ENCODE measurements at regions not wholly inside any gene's neighbourhood (a gene's known extent, or its start where the extent isn't known, plus 50 kb on each side); places are given as distances from the start of the nearest gene placed in this dataset.

DNA sequence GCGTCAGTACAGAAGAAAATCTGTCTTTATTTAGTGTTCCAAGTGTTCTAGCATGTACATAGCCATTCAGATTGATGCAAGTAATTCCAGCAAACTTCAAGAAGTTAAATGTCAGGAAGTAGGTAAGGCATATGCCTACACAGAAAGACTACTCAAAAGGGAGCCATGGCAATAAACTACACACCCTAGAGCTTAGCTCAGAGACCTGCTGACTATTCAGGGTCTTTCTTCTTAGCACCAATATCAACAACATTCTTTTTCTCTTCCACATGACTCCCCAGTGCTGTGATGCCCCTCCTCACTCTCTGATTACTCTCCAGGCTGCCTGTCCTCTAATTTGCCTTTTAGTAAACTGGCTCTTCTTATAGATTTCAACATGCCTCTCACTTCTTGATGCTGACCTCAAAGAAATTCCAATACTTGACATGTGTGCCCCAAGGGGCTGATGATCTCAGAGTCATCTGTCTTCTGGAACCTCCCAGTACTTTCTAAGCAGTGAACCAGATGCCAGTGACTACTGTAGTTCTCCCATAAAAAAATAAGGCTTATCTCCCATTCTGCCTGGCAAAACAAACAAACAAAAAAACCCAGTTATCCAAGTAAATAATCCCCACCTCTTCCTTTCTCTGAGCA, 909.2 kb upstream of the FANCL start:
- H3K9me3 ChIP-seq (ENCODE audit: insufficient read depth, low read length) = no peaks in the 10 kb centered on the region
- no peaks in the 10 kb centered on the region for H3K27me3 ChIP-seq (ENCODE audit: low read depth, low read length)
- no peak overlapping the region for H3K4me3 ChIP-seq (ENCODE audit: low read length)
- no peak for TF ChIP-seq EZH2phosphoT487 (IDR thresholded peaks at IDR 0.05; ENCODE audit: low read depth)
- TF ChIP-seq, protein P1, sequence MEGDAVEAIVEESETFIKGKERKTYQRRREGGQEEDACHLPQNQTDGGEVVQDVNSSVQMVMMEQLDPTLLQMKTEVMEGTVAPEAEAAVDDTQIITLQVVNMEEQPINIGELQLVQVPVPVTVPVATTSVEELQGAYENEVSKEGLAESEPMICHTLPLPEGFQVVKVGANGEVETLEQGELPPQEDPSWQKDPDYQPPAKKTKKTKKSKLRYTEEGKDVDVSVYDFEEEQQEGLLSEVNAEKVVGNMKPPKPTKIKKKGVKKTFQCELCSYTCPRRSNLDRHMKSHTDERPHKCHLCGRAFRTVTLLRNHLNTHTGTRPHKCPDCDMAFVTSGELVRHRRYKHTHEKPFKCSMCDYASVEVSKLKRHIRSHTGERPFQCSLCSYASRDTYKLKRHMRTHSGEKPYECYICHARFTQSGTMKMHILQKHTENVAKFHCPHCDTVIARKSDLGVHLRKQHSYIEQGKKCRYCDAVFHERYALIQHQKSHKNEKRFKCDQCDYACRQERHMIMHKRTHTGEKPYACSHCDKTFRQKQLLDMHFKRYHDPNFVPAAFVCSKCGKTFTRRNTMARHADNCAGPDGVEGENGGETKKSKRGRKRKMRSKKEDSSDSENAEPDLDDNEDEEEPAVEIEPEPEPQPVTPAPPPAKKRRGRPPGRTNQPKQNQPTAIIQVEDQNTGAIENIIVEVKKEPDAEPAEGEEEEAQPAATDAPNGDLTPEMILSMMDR (IDR thresholded peaks at IDR 0.05; ENCODE audit: low read depth, low read length) = no peak
- H3K36me3 ChIP-seq (replicated peaks; ENCODE audit: low read depth, low read length) = no peaks in the 10 kb centered on the region
- H3K79me2 ChIP-seq (ENCODE audit: low read length) = no peaks in the 10 kb centered on the region
- H3K4me2 ChIP-seq (ENCODE audit: low read length) = no peak overlapping the region
- H3K9ac ChIP-seq (ENCODE audit: low read length) = no peak overlapping the region
- H4K20me1 ChIP-seq (ENCODE audit: insufficient read depth, low read length) = no peaks in the 10 kb centered on the region
- H3K4me1 ChIP-seq (ENCODE audit: low read length) = no peaks in the 10 kb centered on the region
- H2AFZ ChIP-seq (ENCODE audit: low read depth, low read length) = no peak overlapping the region
- no peak overlapping the region for H3K27ac ChIP-seq (ENCODE audit: low read length)

DNA sequence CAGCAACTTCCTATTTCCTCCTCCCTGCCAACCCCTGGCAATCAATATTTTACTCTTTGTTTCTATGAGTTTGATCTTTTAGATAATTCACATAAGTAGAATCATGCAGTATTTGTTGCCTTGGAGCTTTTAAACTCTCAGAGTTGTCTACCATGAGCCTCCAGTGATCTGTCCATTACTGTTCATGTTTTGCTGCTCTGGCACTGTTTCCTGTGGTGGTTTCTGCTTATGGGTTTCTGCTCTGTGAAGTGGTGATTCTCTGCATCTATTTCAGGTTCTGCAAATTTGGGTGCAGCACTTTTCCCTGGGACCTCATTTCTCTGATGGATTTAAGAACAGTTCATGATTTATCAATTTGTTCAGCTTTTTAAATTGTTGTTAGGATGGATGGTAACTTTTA, 908.1 kb upstream of the FANCL start:
- no peak overlapping the region for H3K27ac ChIP-seq (ENCODE audit: low read length)
- no peaks in the 10 kb centered on the region for H3K79me2 ChIP-seq (ENCODE audit: low read length)
- no peaks in the 10 kb centered on the region for H4K20me1 ChIP-seq (ENCODE audit: insufficient read depth, low read length)
- no peak overlapping the region for H2AFZ ChIP-seq (ENCODE audit: low read depth, low read length)
- H3K4me3 ChIP-seq (ENCODE audit: low read length) = no peak overlapping the region
- H3K4me1 ChIP-seq (ENCODE audit: low read length) = no peaks in the 10 kb centered on the region
- TF ChIP-seq, protein P1 (IDR thresholded peaks at IDR 0.05; ENCODE audit: low read depth, low read length) = no peak
- TF ChIP-seq EZH2phosphoT487 (IDR thresholded peaks at IDR 0.05; ENCODE audit: low read depth) = no peak
- H3K9me3 ChIP-seq (ENCODE audit: insufficient read depth, low read length) = no peaks in the 10 kb centered on the region
- H3K4me2 ChIP-seq (ENCODE audit: low read length) = no peak overlapping the region
- no peaks in the 10 kb centered on the region for H3K27me3 ChIP-seq (ENCODE audit: low read depth, low read length)
- no peaks in the 10 kb centered on the region for H3K36me3 ChIP-seq (replicated peaks; ENCODE audit: low read depth, low read length)
- no peak overlapping the region for H3K9ac ChIP-seq (ENCODE audit: low read length)

DNA sequence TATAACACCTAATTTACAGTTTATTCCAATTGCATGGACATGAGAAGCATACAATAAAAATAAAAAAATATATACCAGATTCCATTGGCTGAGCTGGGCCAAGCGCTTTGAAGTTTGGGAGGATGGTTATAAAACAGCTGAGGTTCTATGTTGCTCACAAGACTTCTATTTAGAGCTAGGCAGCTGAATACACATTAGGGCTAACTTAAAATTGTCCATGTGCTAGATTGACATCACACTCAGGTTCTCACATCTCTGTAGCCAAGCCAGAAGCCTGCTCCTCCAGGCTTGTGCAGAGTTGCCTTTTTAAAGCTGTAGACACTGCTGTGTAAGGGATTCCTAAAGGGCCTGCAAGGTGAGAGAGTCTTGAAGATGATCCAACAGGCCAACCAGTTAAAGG, 871.1 kb upstream of the FANCL start:
- Histone ChIP-seq H3K9me3 (ENCODE audit: insufficient read depth, low read length) (no peaks in the 10 kb centered on the region), H3K4me2 (ENCODE audit: low read length) (no peak overlapping the region), H3K9ac (ENCODE audit: low read length) (no peak overlapping the region), H3K79me2 (ENCODE audit: low read length) (no peaks in the 10 kb centered on the region), H3K27ac (ENCODE audit: low read length) (no peak overlapping the region), H2AFZ (ENCODE audit: low read depth, low read length) (no peak overlapping the region), H3K36me3 (replicated peaks; ENCODE audit: low read depth, low read length) (no peaks in the 10 kb centered on the region), H3K4me3 (ENCODE audit: low read length) (no peak overlapping the region), H3K27me3 (ENCODE audit: low read depth, low read length) (no peaks in the 10 kb centered on the region), H4K20me1 (ENCODE audit: insufficient read depth, low read length) (no peaks in the 10 kb centered on the region), H3K4me1 (ENCODE audit: low read length) (no peaks in the 10 kb centered on the region)
- no peak for TF ChIP-seq EZH2phosphoT487 (IDR thresholded peaks at IDR 0.05; ENCODE audit: low read depth)
- TF ChIP-seq, protein P1 (IDR thresholded peaks at IDR 0.05; ENCODE audit: low read depth, low read length) = no peak

DNA sequence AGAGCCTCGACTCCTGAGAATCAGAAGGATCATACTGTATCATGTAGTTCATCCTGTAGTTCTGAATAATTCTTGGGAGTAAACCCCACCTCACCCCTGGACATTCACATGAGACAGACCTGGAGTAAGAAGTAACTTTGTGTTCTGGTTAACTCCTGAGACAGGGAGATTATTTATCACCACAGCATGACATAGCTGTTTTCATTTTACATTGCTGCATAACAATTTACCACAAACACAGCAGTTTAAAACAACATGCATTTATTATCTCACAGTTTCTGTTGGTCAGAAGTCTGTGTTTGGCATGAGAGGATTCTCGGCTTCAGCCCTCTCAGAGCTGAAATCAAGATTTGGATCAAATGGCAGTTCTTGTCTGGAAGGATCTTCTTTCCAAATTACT, 855.8 kb upstream of the FANCL start:
- H3K9ac ChIP-seq (ENCODE audit: low read length) = no peak overlapping the region
- H3K36me3 ChIP-seq (replicated peaks; ENCODE audit: low read depth, low read length) = no peaks in the 10 kb centered on the region
- H2AFZ ChIP-seq (ENCODE audit: low read depth, low read length) = no peak overlapping the region
- TF ChIP-seq, protein P1 (IDR thresholded peaks at IDR 0.05; ENCODE audit: low read depth, low read length) = no peak
- no peak for TF ChIP-seq EZH2phosphoT487 (IDR thresholded peaks at IDR 0.05; ENCODE audit: low read depth)
- H3K27ac ChIP-seq (ENCODE audit: low read length) = no peak overlapping the region
- no peaks in the 10 kb centered on the region for H3K27me3 ChIP-seq (ENCODE audit: low read depth, low read length)
- no peaks in the 10 kb centered on the region for H4K20me1 ChIP-seq (ENCODE audit: insufficient read depth, low read length)
- peaks cover 7% of the 10 kb centered on the region for H3K4me1 ChIP-seq (ENCODE audit: low read length)
- H3K9me3 ChIP-seq (ENCODE audit: insufficient read depth, low read length) = no peaks in the 10 kb centered on the region
- no peaks in the 10 kb centered on the region for H3K79me2 ChIP-seq (ENCODE audit: low read length)
- H3K4me3 ChIP-seq (ENCODE audit: low read length) = no peak overlapping the region
- no peak overlapping the region for H3K4me2 ChIP-seq (ENCODE audit: low read length)

Data from OCI-LY3 (cell line).